Neural cell (in vitro differentiated cells): ENCODE measurements at regions not wholly inside any gene's neighbourhood (a gene's known extent, or its start where the extent isn't known, plus 50 kb on each side); places are given as distances from the start of the nearest gene placed in this dataset.

Experiments used
- H2AFZ ChIP-seq: fragments of 200-600, 300-800 bp; sonication (generic), shearing (Covaris generic); 2 replicates; pipeline ENCODE4 v1.6.0; 2014; ENCODE audit warnings: low read depth, mild to moderate bottlenecking, antibody characterized with exemption, low read length, moderate library complexity
- H3F3A ChIP-seq: fragments of 200-600 bp; shearing (Covaris generic); 2 replicates; pipeline ENCODE4 v1.6.1; 2016; ENCODE audit warnings: mild to moderate bottlenecking, moderate library complexity, mixed read lengths, antibody characterized with exemption, low read length; ENCODE audit not compliant: insufficient read depth, poor library complexity, severe bottlenecking
- H3K27ac ChIP-seq: fragments of 200-600, 300-800 bp; sonication (generic), shearing (Covaris generic); 2 replicates; pipeline ENCODE4 v1.5.1; 2014; ENCODE audit warnings: mild to moderate bottlenecking, low read length, moderate library complexity
- H3K27me3 ChIP-seq: fragments of 300-800, 200-600 bp; sonication (generic), shearing (Covaris generic); 2 replicates; pipeline ENCODE4 v1.6.0; 2014; ENCODE audit warnings: mild to moderate bottlenecking, low read depth, low read length, moderate library complexity; ENCODE audit not compliant: insufficient read depth
- H3K36me3 ChIP-seq: fragments of 300-800, 200-600 bp; sonication (generic), shearing (Covaris generic); 2 replicates; pipeline ENCODE4 v1.5.1; 2014; ENCODE audit warnings: mild to moderate bottlenecking, antibody characterized with exemption, low read length, moderate library complexity; ENCODE audit not compliant: insufficient read depth
- H3K4me2 ChIP-seq: fragments of 300-800, 200-600 bp; sonication (generic), shearing (Covaris generic); 2 replicates; pipeline ENCODE4 v1.6.0; 2014; ENCODE audit warnings: mild to moderate bottlenecking, low read length
- H3K4me3 ChIP-seq: fragments of 300-800, 200-600 bp; sonication (generic), shearing (Covaris generic); 2 replicates; pipeline ENCODE4 v1.5.1; 2014; ENCODE audit warnings: mild to moderate bottlenecking, low read length, moderate library complexity
- H3K79me2 ChIP-seq: fragments of 200-600 bp; shearing (Covaris generic); replicated peaks from 2 replicates; pipeline ENCODE4 v1.6.0; 2014; ENCODE audit warnings: mild to moderate bottlenecking, low read length, moderate library complexity; ENCODE audit not compliant: insufficient read depth
- H3K9ac ChIP-seq: fragments of 300-800, 200-600 bp; sonication (generic), shearing (Covaris generic); 2 replicates; pipeline ENCODE4 v1.6.1; 2016; ENCODE audit warnings: mild to moderate bottlenecking, low read length, mixed read lengths
- H3K9me2 ChIP-seq: fragments of 200-600 bp; shearing (Covaris generic); 2 replicates; pipeline ENCODE4 v1.6.1; 2016; ENCODE audit warnings: mild to moderate bottlenecking, low read length, mixed read lengths; ENCODE audit not compliant: insufficient read depth
- H3K9me3 ChIP-seq: fragments of 200-600, 300-800 bp; sonication (generic), shearing (Covaris generic); 2 replicates; pipeline ENCODE4 v1.6.1; 2016; ENCODE audit warnings: mild to moderate bottlenecking, mixed run types, low read length, moderate library complexity, mixed read lengths
- H4K20me1 ChIP-seq: fragments of 200-600 bp; shearing (Covaris generic); 2 replicates; pipeline ENCODE4 v1.6.1; 2016; ENCODE audit warnings: mild to moderate bottlenecking, mixed run types; ENCODE audit not compliant: insufficient read depth
- EP300 ChIP-seq: fragments of 450-650 bp; conservative IDR thresholded peaks from 2 replicates; pipeline ENCODE4 v1.6.1; 2014; ENCODE audit warnings: antibody characterized with exemption, mild to moderate bottlenecking, moderate library complexity; ENCODE audit not compliant: poor library complexity, severe bottlenecking
- EZH2 ChIP-seq: fragments of 200-600, 300-800 bp; shearing (Covaris generic), sonication (generic); IDR thresholded peaks from 2 replicates; pipeline ENCODE4 v1.6.1; 2014; ENCODE audit warnings: antibody characterized with exemption, low read length, borderline replicate concordance, mild to moderate bottlenecking; ENCODE audit not compliant: insufficient read depth, poor library complexity, severe bottlenecking
- MXI1 ChIP-seq: fragments of 450-650 bp; conservative IDR thresholded peaks from 2 replicates; pipeline ENCODE4 v1.6.1; 2014; ENCODE audit warnings: antibody characterized with exemption, mild to moderate bottlenecking; ENCODE audit not compliant: poor library complexity, severe bottlenecking
- POLR2AphosphoS5 ChIP-seq: IDR thresholded peaks from 2 replicates; pipeline ENCODE4 v1.6.1; 2012
- RAD21 ChIP-seq: fragments of 450-650 bp; conservative IDR thresholded peaks from 2 replicates; pipeline ENCODE4 v1.6.1; 2014; ENCODE audit warnings: antibody characterized with exemption, mild to moderate bottlenecking, moderate library complexity
- SMC3 ChIP-seq: fragments of 450-650 bp; conservative IDR thresholded peaks from 2 replicates; pipeline ENCODE4 v1.6.1; 2014; ENCODE audit warnings: antibody characterized with exemption, mild to moderate bottlenecking, moderate library complexity; ENCODE audit not compliant: poor library complexity
- TAF1 ChIP-seq: IDR thresholded peaks from 2 replicates; pipeline ENCODE4 v1.6.1; 2012; ENCODE audit warnings: low read depth
- TF ChIP-seq, protein P1 (sequence below): IDR thresholded peaks from 2 replicates; pipeline ENCODE4 v1.6.1; 2012; ENCODE audit warnings: borderline replicate concordance
- TF ChIP-seq, protein P2 (sequence below): fragments of 450-650 bp; IDR thresholded peaks from 2 replicates; pipeline ENCODE4 v1.5.1; 2014; ENCODE audit warnings: antibody characterized with exemption, mild to moderate bottlenecking, moderate library complexity; ENCODE audit not compliant: poor library complexity, severe bottlenecking

DNA sequence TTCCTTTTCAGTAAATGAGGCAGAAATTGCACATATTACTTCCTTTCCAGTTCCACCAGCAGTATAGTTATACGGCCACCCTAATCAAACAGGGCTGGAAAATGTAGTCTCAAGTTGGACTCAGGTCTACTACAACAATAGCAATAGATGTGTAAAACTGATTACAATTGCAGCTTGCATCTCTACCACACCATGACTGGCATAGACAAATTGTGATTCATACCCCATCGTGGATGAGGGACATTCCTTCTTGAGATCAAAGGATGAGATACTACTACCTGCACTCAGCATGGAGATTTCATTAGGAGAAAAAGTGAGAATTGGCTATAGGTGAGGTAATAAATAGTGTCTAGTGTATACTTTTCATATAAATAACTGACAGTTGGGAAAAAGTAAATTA, 1220.8 kb downstream of the TYW1 start:
- Histone ChIP-seq H3K9me3 (no peaks in the 10 kb centered on the region), H2AFZ (no peak overlapping the region), H3K4me3 (no peak overlapping the region), H3K9ac (no peak overlapping the region), H4K20me1 (no peaks in the 10 kb centered on the region), H3K79me2 (no peaks in the 10 kb centered on the region), H3K9me2 (no peaks in the 10 kb centered on the region), H3K36me3 (no peaks in the 10 kb centered on the region), H3K27ac (no peak overlapping the region), H3F3A (no peaks in the 10 kb centered on the region), H3K27me3 (no peaks in the 10 kb centered on the region), H3K4me2 (no peak overlapping the region)
- no peak for TF ChIP-seq EZH2
- TF ChIP-seq TAF1 = no peak
- TF ChIP-seq MXI1 = no peak
- no peak for TF ChIP-seq RAD21
- no peak for TF ChIP-seq EP300
- no peak for TF ChIP-seq SMC3
- TF ChIP-seq POLR2AphosphoS5 = no peak
- TF ChIP-seq, protein P1, sequence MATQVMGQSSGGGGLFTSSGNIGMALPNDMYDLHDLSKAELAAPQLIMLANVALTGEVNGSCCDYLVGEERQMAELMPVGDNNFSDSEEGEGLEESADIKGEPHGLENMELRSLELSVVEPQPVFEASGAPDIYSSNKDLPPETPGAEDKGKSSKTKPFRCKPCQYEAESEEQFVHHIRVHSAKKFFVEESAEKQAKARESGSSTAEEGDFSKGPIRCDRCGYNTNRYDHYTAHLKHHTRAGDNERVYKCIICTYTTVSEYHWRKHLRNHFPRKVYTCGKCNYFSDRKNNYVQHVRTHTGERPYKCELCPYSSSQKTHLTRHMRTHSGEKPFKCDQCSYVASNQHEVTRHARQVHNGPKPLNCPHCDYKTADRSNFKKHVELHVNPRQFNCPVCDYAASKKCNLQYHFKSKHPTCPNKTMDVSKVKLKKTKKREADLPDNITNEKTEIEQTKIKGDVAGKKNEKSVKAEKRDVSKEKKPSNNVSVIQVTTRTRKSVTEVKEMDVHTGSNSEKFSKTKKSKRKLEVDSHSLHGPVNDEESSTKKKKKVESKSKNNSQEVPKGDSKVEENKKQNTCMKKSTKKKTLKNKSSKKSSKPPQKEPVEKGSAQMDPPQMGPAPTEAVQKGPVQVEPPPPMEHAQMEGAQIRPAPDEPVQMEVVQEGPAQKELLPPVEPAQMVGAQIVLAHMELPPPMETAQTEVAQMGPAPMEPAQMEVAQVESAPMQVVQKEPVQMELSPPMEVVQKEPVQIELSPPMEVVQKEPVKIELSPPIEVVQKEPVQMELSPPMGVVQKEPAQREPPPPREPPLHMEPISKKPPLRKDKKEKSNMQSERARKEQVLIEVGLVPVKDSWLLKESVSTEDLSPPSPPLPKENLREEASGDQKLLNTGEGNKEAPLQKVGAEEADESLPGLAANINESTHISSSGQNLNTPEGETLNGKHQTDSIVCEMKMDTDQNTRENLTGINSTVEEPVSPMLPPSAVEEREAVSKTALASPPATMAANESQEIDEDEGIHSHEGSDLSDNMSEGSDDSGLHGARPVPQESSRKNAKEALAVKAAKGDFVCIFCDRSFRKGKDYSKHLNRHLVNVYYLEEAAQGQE = no peak
- TF ChIP-seq, protein P2, sequence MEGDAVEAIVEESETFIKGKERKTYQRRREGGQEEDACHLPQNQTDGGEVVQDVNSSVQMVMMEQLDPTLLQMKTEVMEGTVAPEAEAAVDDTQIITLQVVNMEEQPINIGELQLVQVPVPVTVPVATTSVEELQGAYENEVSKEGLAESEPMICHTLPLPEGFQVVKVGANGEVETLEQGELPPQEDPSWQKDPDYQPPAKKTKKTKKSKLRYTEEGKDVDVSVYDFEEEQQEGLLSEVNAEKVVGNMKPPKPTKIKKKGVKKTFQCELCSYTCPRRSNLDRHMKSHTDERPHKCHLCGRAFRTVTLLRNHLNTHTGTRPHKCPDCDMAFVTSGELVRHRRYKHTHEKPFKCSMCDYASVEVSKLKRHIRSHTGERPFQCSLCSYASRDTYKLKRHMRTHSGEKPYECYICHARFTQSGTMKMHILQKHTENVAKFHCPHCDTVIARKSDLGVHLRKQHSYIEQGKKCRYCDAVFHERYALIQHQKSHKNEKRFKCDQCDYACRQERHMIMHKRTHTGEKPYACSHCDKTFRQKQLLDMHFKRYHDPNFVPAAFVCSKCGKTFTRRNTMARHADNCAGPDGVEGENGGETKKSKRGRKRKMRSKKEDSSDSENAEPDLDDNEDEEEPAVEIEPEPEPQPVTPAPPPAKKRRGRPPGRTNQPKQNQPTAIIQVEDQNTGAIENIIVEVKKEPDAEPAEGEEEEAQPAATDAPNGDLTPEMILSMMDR = no peak

DNA sequence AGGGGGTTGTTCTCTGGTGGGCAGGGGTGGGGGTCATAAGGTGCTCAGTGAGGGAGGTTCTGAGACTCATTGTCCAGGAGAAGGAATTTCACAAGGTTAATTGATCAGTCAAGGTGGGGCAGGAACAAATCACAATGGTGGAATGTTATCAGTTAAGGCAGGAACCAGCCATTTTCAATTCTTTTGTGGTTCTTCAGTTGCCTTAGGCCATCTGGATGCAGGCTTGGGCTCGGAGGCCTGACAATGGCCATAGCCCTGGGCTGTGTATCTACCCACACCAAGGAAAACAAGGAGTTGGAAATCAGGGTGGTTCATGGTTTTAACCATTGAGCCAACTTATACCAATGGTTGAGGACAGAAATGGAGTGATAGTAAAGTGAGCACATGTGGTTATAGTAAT, 1221.8 kb downstream of the TYW1 start:
- H2AFZ ChIP-seq = no peak overlapping the region
- no peaks in the 10 kb centered on the region for H3K9me3 ChIP-seq
- H3K27me3 ChIP-seq = no peaks in the 10 kb centered on the region
- H3K4me2 ChIP-seq = no peak overlapping the region
- no peak overlapping the region for H3K4me3 ChIP-seq
- no peak overlapping the region for H3K27ac ChIP-seq
- no peaks in the 10 kb centered on the region for H3K9me2 ChIP-seq
- no peaks in the 10 kb centered on the region for H3F3A ChIP-seq
- no peaks in the 10 kb centered on the region for H3K36me3 ChIP-seq
- H3K9ac ChIP-seq = no peak overlapping the region
- H4K20me1 ChIP-seq = no peaks in the 10 kb centered on the region
- H3K79me2 ChIP-seq = no peaks in the 10 kb centered on the region
- TF ChIP-seq TAF1 (no peak), RAD21 (no peak), SMC3 (no peak)

DNA sequence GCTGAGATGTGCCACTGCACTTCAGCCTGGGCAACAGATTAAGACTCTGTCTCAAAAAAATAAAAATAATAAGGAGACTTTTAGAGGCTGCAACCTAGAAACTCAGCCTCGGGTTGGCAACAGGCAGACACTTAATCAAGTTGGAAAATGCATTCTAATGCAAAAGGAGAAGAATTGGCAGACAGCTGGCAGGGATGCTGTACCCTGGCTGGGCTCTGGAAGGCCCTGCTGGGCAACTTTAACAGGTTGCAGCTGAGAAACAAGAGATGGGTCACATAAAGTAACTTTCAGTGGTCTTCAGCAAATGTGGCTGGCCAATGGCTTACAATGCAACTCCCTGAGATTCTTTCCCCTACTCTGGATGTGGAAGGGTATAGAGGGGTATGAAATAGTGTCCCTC, 1225.7 kb downstream of the TYW1 start:
- H3K4me3 ChIP-seq = no peak overlapping the region
- no peaks in the 10 kb centered on the region for H3K79me2 ChIP-seq
- H3K36me3 ChIP-seq = no peaks in the 10 kb centered on the region
- no peaks in the 10 kb centered on the region for H3K9me3 ChIP-seq
- no peak overlapping the region for H2AFZ ChIP-seq
- H3K9ac ChIP-seq = no peak overlapping the region
- H3F3A ChIP-seq = no peaks in the 10 kb centered on the region
- H3K27ac ChIP-seq = no peak overlapping the region
- H3K9me2 ChIP-seq = no peaks in the 10 kb centered on the region
- no peak for TF ChIP-seq MXI1
- TF ChIP-seq POLR2AphosphoS5 = no peak
- TF ChIP-seq RAD21 = no peak
- no peak for TF ChIP-seq TAF1
- TF ChIP-seq EP300 = no peak
- TF ChIP-seq, protein P2 = no peak
- TF ChIP-seq, protein P1 = no peak
- no peak for TF ChIP-seq SMC3
- no peak for TF ChIP-seq EZH2
- H3K27me3 ChIP-seq = no peaks in the 10 kb centered on the region
- no peak overlapping the region for H3K4me2 ChIP-seq
- H4K20me1 ChIP-seq = no peaks in the 10 kb centered on the region
